Esophagus squamous epithelium (tissue), 4 donors: ENCODE measurements at regions not wholly inside any gene's neighbourhood (a gene's known extent, or its start where the extent isn't known, plus 50 kb on each side); places are given as distances from the start of the nearest gene placed in this dataset.

Experiments
- POLR2A ChIP-seq, 4 donors: fragments of 450-650 bp; IDR thresholded peaks; one replicate each; pipeline ENCODE4 v1.6.1; 2017; ENCODE audit warnings: antibody characterized with exemption in 4 of 4, mild to moderate bottlenecking in 4 of 4, moderate library complexity in 3 of 4
- TF ChIP-seq, protein P1 (sequence below), 6 experiments: fragments of 450-650 bp in 4 of 6; fragments of 200-600 bp in 2 of 6; sonication (generic) in 2 of 6; IDR thresholded peaks; one replicate each; pipeline ENCODE4 v1.5.1; 2016 to 2019; ENCODE audit warnings: antibody characterized with exemption in 6 of 6, mild to moderate bottlenecking in 4 of 6, moderate library complexity in 4 of 6

DNA sequence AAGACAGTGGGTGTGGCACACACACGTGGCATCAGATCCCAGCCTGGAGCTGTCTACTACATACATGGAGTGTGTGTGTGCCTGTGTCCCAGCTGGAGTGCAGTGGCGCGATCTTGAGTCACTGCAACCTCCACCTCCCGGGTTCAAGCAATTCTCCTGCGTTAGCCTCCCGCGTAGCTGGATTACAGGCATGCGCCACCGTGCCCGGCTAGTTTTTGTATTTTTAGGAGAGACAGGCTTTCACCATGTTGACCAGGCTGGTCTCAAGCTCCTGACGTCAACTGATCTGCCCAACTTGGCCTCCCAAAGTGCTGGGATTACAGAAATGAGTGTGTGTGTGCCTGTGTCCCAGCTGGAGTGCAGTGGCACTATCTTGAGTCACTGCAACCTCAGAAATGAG, 108.8 kb downstream of the IL12A start:
- TF ChIP-seq, protein P1, sequence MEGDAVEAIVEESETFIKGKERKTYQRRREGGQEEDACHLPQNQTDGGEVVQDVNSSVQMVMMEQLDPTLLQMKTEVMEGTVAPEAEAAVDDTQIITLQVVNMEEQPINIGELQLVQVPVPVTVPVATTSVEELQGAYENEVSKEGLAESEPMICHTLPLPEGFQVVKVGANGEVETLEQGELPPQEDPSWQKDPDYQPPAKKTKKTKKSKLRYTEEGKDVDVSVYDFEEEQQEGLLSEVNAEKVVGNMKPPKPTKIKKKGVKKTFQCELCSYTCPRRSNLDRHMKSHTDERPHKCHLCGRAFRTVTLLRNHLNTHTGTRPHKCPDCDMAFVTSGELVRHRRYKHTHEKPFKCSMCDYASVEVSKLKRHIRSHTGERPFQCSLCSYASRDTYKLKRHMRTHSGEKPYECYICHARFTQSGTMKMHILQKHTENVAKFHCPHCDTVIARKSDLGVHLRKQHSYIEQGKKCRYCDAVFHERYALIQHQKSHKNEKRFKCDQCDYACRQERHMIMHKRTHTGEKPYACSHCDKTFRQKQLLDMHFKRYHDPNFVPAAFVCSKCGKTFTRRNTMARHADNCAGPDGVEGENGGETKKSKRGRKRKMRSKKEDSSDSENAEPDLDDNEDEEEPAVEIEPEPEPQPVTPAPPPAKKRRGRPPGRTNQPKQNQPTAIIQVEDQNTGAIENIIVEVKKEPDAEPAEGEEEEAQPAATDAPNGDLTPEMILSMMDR (IDR thresholded peaks at IDR 0.05): no peak
- TF ChIP-seq POLR2A (IDR thresholded peaks at IDR 0.05): no peak
